GM21390 (cell line): ENCODE measurements at regions not wholly inside any gene's neighbourhood (a gene's known extent, or its start where the extent isn't known, plus 50 kb on each side); places are given as distances from the start of the nearest gene placed in this dataset.
"Not testable (repeated sequence)": the region's sequence is repeated elsewhere in the genome, so short reads cannot be mapped to it uniquely, and the experiment has no call there.

Source experiments
- ATAC-seq: cut with Tn5 transposase; IDR thresholded peaks from one replicate; pipeline ENCODE4 v1.9.1; 2021; ENCODE audit not compliant: unreplicated experiment

DNA sequence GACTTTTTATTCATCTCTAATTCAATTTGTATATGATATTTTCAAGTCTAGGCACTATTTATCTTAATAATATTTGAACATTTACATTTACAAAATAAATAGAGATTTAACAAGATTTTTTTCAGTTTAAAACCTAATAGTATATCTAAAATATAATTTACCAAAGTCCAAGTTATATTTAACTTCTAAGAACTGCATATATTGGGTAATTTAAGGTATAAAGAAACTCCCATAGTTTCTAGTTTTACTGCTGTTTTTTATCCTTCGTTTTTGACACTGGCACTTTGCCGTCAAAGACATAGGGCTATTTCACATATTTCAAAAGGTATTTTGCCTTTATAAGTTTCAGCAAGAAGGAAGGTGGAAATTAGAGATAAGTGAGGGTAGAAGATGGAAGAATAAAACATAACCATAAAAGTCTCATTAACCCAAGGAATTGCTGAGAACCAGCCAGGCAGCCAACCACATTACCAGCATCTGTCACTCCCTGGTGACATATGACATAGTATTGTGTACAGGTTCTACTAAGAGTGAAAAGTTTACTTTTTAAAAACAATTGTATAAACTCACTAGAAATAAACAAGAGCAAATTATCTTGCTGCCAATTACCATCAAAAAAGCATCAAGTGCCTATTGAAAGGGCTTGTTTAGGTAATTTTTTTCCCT lies 251.5 kb downstream of the NSUN3 start:
- no peak for ATAC-seq

GRCh38 chr3:94317017-94317416 lies 254.2 kb downstream of the NSUN3 start:
- no peak for ATAC-seq

GRCh38 chr3:94323596-94323995 lies 260.7 kb downstream of the NSUN3 start:
- no peak for ATAC-seq

GRCh38 chr3:94331831-94332230 lies 269.0 kb downstream of the NSUN3 start:
- ATAC-seq, result no peak

DNA sequence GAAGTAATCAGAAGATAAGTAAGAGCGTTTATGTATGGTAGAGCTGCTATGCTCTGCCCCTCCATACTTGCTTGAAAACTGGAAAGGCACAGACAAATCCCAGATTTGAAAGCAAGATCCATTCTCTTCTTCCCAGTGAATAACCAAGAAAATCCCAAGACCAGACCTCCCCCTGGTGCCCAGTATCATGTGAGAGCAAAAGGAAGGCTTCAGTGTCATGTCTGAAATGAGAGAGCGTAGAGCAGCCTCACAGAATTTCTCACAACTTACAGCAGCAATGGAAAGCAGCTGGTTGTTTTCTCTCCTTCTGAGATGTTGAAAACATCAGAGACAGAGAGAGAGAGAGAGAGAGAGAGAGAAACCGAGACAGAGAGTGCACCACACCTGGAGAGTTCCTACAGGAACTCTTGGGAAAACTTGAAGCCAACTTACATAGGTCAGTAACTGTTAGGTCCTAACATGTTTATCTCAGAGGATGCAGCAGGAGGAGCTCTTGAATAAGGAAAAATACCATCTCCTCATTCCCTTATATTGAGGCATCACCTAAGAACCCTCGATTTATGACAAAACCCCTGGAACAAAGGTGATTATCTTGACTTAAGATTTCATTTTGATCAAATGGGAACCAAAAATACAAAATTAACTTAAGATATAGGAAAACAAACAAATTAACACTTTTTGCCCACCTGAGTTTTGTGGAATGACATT lies 273.3 kb downstream of the NSUN3 start:
- ATAC-seq, result no peak

DNA sequence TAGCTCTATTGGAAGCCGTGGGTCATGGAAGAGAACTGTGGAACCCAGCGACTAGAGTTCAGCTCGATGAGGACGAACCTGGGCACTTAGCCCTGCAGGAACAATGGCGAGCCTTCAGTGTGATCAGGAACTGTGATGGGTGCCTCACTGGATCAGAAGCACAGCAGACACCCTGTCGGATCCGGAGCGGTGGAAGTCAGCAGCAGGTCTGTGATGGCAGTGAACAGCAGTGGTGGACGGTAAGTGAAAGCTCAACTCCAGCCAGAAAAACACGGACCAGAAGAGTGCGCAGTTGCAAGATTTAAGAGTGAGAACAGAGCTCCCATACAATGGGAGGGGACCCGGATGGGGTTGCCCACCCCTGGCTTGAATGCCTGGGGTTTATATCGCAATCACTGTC lies 282.2 kb downstream of the NSUN3 start:
- no peak for ATAC-seq

GRCh38 chr3:94349310-94349878 lies 286.5 kb downstream of the NSUN3 start:
- ATAC-seq, result no peak

- ATAC-seq, result no peak
Observed at GRCh38 chr3:94356581-94356980, 293.7 kb downstream of the NSUN3 start.

DNA sequence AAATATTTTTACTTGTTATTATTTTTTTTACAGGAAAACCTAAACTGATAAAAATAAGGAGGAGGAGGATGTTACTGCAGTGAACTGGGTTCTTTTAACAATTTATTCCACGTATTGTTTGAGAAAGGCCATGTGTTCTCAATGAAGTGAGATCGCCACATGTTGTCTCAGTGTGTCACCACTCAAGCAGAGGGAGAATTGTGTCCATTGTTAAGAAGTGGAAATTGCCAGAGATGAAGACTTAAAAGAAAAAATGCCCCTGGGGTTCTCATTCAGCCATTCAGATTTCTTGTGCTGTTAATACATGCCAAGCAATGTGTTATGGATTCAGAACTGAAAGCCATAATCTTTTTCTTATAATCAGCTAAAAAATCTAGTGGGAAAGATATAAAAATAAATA lies 297.1 kb downstream of the NSUN3 start:
- no peak for ATAC-seq

GRCh38 chr3:94360987-94361386 lies 298.1 kb downstream of the NSUN3 start:
- ATAC-seq, result no peak

DNA sequence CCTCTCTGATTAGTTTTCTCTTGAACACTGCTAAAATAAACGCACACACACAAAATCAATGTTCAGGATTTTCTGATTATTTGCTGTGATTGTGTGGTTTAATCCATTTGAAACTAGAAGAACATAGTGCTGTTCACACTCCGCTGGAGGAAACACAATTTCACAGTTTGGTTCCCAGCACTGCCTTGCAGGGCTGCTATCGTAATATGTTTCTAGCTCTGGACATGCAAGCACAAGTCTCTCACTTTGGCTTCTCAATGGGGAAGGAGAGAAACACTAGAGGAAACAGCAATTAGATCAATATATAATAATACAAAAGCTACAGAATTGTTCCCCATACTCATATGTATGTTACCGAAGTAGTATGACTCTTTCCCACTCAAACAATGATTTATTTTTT lies 299.5 kb downstream of the NSUN3 start:
- no peak for ATAC-seq

DNA sequence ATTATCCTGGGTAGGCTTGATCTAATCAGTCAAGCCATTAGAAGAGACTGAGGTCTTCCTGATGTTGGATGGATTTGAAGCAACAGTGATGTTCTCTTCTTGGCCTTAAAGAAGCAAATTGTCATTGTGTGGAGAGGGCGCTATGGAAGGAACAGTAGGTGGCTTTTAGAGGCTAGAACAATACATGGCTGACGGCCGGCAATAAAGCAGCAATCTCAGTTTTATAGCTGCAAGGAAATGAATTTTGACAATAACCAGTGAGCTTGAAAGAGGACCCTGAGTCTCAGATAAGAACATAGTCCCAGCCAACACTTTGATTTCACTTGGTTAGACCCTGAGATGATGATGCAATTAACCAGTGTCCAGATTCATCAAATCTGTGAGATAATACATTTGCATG lies 302.1 kb downstream of the NSUN3 start:
- no peak for ATAC-seq

DNA sequence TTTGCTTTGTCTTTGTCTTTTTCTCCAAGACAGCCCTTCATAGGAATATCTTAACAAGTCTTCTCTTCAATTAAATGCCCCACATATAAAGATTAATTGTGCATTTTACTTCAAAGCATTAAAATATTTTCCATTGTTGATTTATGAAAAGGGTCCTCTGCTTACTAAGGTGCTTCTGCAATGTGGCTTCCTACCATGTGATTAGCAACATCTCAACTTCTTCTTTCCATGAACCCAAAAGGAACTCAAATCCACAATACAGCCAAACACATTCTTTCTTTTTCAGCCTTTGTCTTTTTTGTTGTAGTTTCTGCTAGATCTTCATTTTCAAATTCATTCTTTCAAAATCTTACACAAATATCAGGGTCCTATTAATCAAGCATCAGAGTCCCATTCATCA lies 309.2 kb downstream of the NSUN3 start:
- no peak for ATAC-seq

- no peak for ATAC-seq
Observed at GRCh38 chr3:94373456-94373855, 310.6 kb downstream of the NSUN3 start.

GRCh38 chr3:94374439-94375161 lies 311.7 kb downstream of the NSUN3 start:
- no peak for ATAC-seq

DNA sequence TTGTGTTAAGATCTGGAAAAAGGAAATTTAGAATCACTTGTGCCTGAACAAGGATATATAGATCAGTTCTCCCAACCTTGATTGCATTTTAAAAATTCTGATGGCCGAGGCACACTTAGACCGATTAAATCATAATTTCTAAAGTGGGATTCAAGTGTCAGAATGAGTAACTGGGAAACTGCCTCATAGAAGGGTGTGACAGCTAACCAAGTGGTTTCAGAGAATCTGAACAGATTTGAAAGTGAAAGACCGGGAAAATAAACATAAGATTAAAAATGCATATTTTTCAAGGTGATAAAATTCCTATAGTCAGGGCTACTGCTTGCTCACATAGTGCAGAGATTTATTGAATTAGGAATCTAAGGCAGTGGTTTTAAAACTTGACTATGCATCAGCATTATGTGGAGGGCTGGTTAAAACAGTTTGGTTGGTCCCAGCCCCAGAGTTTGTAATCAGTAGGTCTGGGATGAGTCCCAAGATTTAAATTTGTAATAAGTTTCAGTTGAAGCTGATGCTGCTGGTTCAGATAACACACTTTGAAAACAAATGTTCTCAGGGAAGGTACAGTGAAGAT lies 314.3 kb downstream of the NSUN3 start:
- ATAC-seq, result not testable (repeated sequence)

DNA sequence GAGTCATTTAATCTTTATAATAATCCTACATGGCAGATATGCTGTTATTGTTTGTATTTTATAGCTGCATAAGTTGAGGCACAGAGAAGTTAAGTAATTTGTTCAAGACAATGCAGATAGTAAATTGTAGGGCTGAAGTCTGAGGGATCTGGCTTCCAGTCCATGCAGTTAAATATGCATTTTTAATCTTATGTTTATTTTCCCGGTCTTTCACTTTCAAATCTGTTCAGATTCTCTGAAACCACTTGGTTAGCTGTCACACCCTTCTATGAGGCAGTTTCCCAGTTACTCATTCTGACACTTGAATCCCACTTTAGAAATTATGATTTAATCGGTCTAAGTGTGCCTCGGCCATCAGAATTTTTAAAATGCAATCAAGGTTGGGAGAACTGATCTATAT lies 315.0 kb downstream of the NSUN3 start:
- not testable (repeated sequence) for ATAC-seq

DNA sequence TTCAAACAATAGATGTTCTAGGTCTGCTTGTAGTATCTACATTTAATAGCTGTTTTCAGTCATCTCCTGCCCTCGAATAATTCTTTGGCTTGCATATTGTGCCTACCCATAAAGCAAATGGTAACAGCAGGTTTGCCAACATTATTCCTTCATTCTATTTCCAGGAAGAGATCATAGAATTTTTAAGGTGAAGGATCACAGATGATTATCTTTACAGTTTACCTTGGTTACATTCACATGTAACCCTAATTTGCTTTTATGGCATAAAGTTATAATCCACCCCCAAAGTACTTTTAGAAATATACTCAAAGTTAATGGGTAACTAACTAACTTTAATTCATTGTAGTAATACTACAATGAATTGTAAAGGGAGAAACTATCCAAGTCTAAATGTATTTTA lies 315.5 kb downstream of the NSUN3 start:
- no peak for ATAC-seq

- no peak for ATAC-seq
Observed at GRCh38 chr3:94379264-94379663, 316.4 kb downstream of the NSUN3 start.

GRCh38 chr3:94394885-94395284 lies 332.0 kb downstream of the NSUN3 start:
- no peak for ATAC-seq

GRCh38 chr3:94395851-94396250 lies 333.0 kb downstream of the NSUN3 start:
- no peak for ATAC-seq
